ENCODE measurements at regions not wholly inside any gene's neighbourhood (a gene's known extent, or its start where the extent isn't known, plus 50 kb on each side); places are given as distances from the start of the nearest gene placed in this dataset.
A peak's percentile ranks its signal among the peaks of the same experiment; 100 is the strongest.

DNA sequence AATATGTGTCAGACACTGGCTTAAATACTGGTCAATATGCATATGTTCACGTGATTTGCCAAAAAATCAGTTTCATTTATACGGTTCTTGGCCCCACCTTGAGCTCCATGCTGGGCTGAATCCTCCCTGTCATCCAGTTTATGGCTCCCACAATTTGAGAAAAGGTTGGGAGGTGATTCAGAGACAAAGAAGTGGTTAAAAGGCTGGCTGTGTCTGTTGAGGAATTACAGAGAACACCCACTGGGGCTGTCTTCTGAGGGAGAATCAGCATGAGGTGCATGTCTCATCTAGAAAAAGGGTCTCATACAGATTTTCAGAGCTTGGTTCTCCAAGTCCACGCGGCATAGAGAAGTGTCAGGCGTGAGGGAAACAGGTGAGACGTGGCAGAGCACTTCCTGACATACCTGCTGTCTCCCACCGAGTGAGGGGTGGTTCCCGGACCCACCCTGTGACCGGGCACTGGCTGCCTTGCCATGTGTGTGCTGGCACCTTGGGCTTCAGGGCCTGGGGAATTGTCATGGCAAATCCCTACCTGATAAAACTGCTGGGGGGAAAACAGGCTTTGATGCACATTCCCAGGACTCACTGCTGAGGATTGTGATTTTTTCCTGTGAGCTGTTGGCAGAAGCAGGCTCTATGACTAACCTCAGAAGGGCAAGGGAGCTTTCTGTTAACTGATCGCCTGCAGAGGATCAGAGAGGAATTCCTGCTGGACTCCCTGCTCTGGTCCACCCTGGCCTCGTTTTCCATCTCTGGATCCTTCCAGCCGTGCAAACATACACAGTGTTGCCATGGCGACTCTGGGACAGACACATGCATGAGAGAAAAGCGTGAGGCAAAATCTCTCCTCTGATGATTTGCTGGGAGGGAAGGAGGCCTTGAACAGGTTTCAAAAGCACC is 223.6 kb downstream of the ADAMTS15 start:
- TF ChIP-seq GATA2 (IDR thresholded peaks at IDR 0.05; ENCODE audit: low read depth, low read length) (no peak), GATA3 (IDR thresholded peaks at IDR 0.05; ENCODE audit: low read depth, low read length) (no peak)

- TF ChIP-seq GATA3 (IDR thresholded peaks at IDR 0.05; ENCODE audit: low read depth, low read length) (no peak), GATA2 (IDR thresholded peaks at IDR 0.05; ENCODE audit: low read depth, low read length) (no peak)
These were observed 224.5 kb downstream of the ADAMTS15 start for GRCh38 chr11:130672911-130673310.

DNA sequence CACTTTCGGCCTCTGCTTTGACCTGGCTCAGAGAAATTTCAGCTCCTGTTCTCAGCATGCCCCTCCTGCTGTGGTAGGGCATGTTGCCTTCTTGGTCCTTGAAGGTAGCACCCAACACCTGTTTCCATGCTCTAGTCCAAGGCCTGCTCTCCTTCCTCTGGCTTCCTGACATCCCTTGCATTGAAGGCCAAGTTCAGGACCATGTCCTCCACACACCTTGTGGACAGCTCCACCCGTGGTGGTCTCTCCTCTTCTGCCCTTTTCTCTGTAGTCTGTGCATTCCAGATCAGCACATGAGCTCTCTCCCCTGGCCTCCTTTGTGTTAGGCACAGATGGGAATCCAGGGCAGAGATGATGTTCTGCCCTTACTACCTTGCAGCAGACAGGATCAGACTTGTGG is 225.3 kb downstream of the ADAMTS15 start:
- no peak for TF ChIP-seq GATA2 (IDR thresholded peaks at IDR 0.05; ENCODE audit: low read depth, low read length)
- TF ChIP-seq GATA3 (IDR thresholded peaks at IDR 0.05; ENCODE audit: low read depth, low read length): no peak

- TF ChIP-seq GATA3 (IDR thresholded peaks at IDR 0.05; ENCODE audit: low read depth, low read length) (no peak), GATA2 (IDR thresholded peaks at IDR 0.05; ENCODE audit: low read depth, low read length) (no peak)
These were observed 226.4 kb downstream of the ADAMTS15 start for GRCh38 chr11:130674686-130675308.

GRCh38 chr11:130675371-130675821 is 227.0 kb downstream of the ADAMTS15 start:
- TF ChIP-seq GATA3 (IDR thresholded peaks at IDR 0.05; ENCODE audit: low read depth, low read length) (no peak), GATA2 (IDR thresholded peaks at IDR 0.05; ENCODE audit: low read depth, low read length) (no peak)

DNA sequence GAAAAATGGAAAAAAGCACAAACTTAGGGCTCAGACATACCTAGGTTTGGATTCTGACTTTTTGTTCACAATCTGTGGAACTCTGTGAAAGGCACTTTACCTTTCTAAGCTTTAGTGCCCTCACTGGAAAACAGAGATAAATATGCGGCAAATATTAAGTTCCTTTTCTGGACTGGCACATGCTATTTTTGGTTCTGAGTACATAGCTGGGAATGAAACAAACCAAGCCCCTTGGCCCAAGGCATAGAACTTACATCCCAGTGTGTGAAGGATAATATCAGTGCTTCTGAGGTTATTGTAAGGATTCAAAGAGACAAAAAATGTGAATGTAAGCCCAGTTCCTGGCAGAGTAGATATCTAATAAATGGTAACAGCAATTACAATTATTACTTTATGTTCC is 227.5 kb downstream of the ADAMTS15 start:
- no peak for TF ChIP-seq GATA2 (IDR thresholded peaks at IDR 0.05; ENCODE audit: low read depth, low read length)
- no peak for TF ChIP-seq GATA3 (IDR thresholded peaks at IDR 0.05; ENCODE audit: low read depth, low read length)

- TF ChIP-seq GATA3 (IDR thresholded peaks at IDR 0.05; ENCODE audit: low read depth, low read length): no peak
- TF ChIP-seq GATA2 (IDR thresholded peaks at IDR 0.05; ENCODE audit: low read depth, low read length): no peak
These were observed 229.2 kb downstream of the ADAMTS15 start for GRCh38 chr11:130677486-130678153.

GRCh38 chr11:130679247-130679646 is 230.8 kb downstream of the ADAMTS15 start:
- TF ChIP-seq GATA2 (IDR thresholded peaks at IDR 0.05; ENCODE audit: low read depth, low read length) (no peak), GATA3 (IDR thresholded peaks at IDR 0.05; ENCODE audit: low read depth, low read length) (no peak)

GRCh38 chr11:130689222-130689908 is 226.9 kb downstream of the SNX19 start:
- no peak for TF ChIP-seq GATA3 (IDR thresholded peaks at IDR 0.05; ENCODE audit: low read depth, low read length)
- TF ChIP-seq GATA2 (IDR thresholded peaks at IDR 0.05; ENCODE audit: low read depth, low read length): no peak

DNA sequence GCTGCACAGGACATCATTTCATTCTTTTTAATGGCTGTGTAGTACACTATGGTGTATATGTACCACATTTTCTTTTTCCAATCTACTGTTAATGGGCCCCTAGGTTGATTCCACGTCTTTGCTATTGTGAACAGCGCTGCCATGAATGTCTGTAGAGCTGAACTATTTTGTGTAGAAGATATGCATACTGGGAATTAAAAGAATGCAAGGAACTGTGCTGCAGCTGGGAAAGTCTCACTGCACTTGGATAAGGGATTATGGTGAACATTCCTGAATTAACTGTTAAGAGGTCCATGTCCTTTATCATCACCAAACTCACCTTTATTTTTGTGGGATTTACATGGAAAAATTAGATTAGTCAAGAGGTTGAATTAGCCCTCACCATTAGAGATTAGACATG is 224.7 kb downstream of the SNX19 start:
- TF ChIP-seq GATA2 (IDR thresholded peaks at IDR 0.05; ENCODE audit: low read depth, low read length) (no peak), GATA3 (IDR thresholded peaks at IDR 0.05; ENCODE audit: low read depth, low read length) (no peak)

DNA sequence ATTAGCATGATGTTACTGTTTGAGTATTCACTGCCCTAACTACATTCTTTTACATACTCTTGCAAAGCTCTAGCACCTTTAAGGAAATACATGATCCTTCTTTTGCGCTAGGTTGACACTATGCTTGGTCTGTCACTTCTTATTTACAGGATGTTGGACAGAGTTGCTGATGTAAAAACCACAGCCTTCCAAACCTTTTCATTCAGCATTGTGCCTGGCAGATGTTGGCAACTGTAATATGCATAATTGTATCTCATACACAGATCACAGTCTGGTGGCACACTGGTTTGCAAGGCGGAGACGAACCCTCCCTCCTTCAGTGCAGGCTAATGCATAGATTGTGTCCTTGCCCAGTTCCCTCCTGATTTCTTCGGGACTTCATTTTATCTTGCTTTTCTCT is 224.1 kb downstream of the SNX19 start:
- TF ChIP-seq GATA3 (IDR thresholded peaks at IDR 0.05; ENCODE audit: low read depth, low read length) (no peak), GATA2 (IDR thresholded peaks at IDR 0.05; ENCODE audit: low read depth, low read length) (peak; percentile 50)

DNA sequence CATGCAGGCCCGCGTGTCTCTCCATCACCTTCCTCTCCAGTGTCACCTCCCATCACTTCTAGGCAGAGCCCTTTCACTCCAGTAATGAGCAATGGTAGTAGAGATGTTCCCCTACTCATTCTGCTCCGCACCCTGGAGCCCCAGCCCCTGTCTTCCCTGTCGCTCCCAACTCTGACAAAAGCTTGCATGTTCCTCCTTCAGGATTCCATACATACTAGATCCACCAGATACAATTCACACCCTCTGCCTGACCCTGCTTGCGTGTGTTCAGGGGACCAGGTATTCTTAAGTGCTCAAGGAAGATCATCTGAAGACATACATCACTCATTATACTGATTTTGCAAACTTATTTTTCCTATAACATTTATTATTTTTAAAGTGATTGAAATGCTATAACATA is 222.7 kb downstream of the SNX19 start:
- TF ChIP-seq GATA2 (IDR thresholded peaks at IDR 0.05; ENCODE audit: low read depth, low read length) (no peak), GATA3 (IDR thresholded peaks at IDR 0.05; ENCODE audit: low read depth, low read length) (no peak)

DNA sequence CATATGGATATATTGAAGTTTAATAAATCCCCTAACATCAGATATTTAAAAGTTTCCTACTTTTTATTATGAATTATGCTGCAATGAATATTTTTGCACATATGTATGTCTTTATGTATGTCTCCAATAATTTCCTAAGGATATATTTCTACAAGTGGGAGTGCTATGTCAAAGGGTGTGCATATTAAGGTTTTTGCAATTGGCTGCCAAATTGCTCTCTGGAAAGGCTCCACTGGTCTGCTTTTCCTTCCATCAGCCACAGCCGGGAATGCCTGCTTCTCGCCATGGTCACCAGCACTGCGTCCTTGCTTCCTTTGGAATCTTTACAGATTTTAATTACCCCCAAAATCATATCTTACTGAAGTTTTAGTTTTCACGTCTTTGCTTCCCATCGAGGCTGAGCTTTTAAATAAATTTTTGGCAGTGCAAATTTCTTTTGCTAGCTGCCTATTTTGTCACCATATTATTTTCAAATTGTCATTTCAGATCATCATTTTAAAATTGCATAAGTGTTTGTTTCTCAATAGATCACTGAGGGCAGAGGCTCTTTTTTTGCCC is 221.7 kb downstream of the SNX19 start:
- TF ChIP-seq GATA3 (IDR thresholded peaks at IDR 0.05; ENCODE audit: low read depth, low read length) (no peak), GATA2 (IDR thresholded peaks at IDR 0.05; ENCODE audit: low read depth, low read length) (no peak)

GRCh38 chr11:130698174-130698573 is 218.1 kb downstream of the SNX19 start:
- TF ChIP-seq GATA3 (IDR thresholded peaks at IDR 0.05; ENCODE audit: low read depth, low read length) (no peak), GATA2 (IDR thresholded peaks at IDR 0.05; ENCODE audit: low read depth, low read length) (no peak)

All from SH-SY5Y (cell line).